HepG2 (cell line): ENCODE measurements at regions not wholly inside any gene's neighbourhood (a gene's known extent, or its start where the extent isn't known, plus 50 kb on each side); places are given as distances from the start of the nearest gene placed in this dataset.

Experiments
- ATAC-seq: fragments of 200-7000 bp; cut with Tn5 transposase; 3 replicates; pipeline ENCODE4 v1.9.1; 2020; ENCODE audit warnings: mild to moderate bottlenecking, moderate library complexity
- BruUV-seq: library from RNA; stranded (reverse); fragments of 400-500 nt; replicated peaks from 2 replicates; lab custom pipeline; 2021; lab: Mats Ljungman, UMichigan
- CTCF ChIA-PET: fragments of 300-600 bp; formaldehyde crosslinking; extraction: SDS; loops from one replicate; lab custom pipeline; 2021; ENCODE audit warnings: low total read pairs, inconsistent platforms, low intra/inter-chr PET ratio; lab: Yijun Ruan, JAX
- POLR2A ChIA-PET: fragments of 350-600 bp; sonication (Branson Sonifier 250); formaldehyde crosslinking; loops from one replicate; lab custom pipeline; 2020; ENCODE audit warnings: antibody characterized with exemption, inconsistent platforms; lab: Yijun Ruan, JAX
- DNase-seq: peaks from one replicate; pipeline ENCODE4 v3.0.0-alpha.2; 2015; ENCODE audit warnings: low spot score
- FAIRE-seq: peaks from 3 replicates; lab custom pipeline; 2011; peaks lifted over from hg19 to GRCh38; lab: Jason Lieb, UNC
- H2AFZ ChIP-seq: one replicate; pipeline ENCODE4 v1.6.1; 2011; ENCODE audit warnings: low read length, inconsistent platforms
- H3K27ac ChIP-seq: fragments of 300-600 bp; 3 replicates; pipeline ENCODE4 v1.8.0; 2011; ENCODE audit warnings: mixed run types, mild to moderate bottlenecking, mixed read lengths, low read length, inconsistent platforms; ENCODE audit not compliant: insufficient read depth; ENCODE audit errors: extremely low read length
- H3K27me3 ChIP-seq, 2 experiments: fragments of 200-600 bp in 1 of 2; 2 replicates in 1 of 2; 3 replicates in 1 of 2; pipeline versions ENCODE4 v1.6.0 to v1.8.0; 2011; ENCODE audit warnings: low read length in 2 of 2, mild to moderate bottlenecking in 2 of 2, moderate library complexity in 2 of 2, inconsistent platforms in 1 of 2; ENCODE audit not compliant: insufficient read depth in 2 of 2, control insufficient read depth in 1 of 2
- H3K36me3 ChIP-seq, 2 experiments: fragments of 200-600 bp in 1 of 2; replicated peaks in 1 of 2; 2 replicates in 1 of 2; 3 replicates in 1 of 2; pipeline versions ENCODE4 v1.5.1 to v1.8.0; 2011; ENCODE audit warnings: low read length in 2 of 2, inconsistent platforms in 1 of 2; ENCODE audit not compliant: insufficient read depth in 2 of 2, control insufficient read depth in 1 of 2
- H3K4me1 ChIP-seq: 2 replicates; pipeline ENCODE4 v1.5.1; 2012; ENCODE audit warnings: low read length, inconsistent platforms; ENCODE audit not compliant: insufficient read depth
- H3K4me2 ChIP-seq: 2 replicates; pipeline ENCODE4 v1.6.0; 2011; ENCODE audit warnings: low read depth, low read length, inconsistent platforms
- H3K4me3 ChIP-seq, 3 experiments: fragments of 200-600 bp in 1 of 3; sonication (generic), shearing (Covaris generic) in 1 of 3; replicated peaks in 1 of 3; 2 replicates each; pipeline ENCODE4 v1.5.1; 2011 to 2016; ENCODE audit warnings: low read length in 3 of 3, inconsistent platforms in 2 of 3, low read depth in 2 of 3, mild to moderate bottlenecking in 2 of 3, control low read depth in 1 of 3, mixed read lengths in 1 of 3; ENCODE audit not compliant: insufficient read depth in 1 of 3
- H3K79me2 ChIP-seq: one replicate; pipeline ENCODE4 v1.6.1; 2011; ENCODE audit warnings: low read length, inconsistent platforms; ENCODE audit not compliant: insufficient read depth
- H3K9ac ChIP-seq: 2 replicates; pipeline ENCODE4 v1.6.0; 2011; ENCODE audit warnings: mild to moderate bottlenecking, low read depth, low read length, inconsistent platforms; ENCODE audit not compliant: insufficient read depth
- H3K9me3 ChIP-seq: 2 replicates; pipeline ENCODE4 v1.5.1; 2012; ENCODE audit warnings: mild to moderate bottlenecking, low read length
- H4K20me1 ChIP-seq: 2 replicates; pipeline ENCODE4 v1.6.0; 2011; ENCODE audit warnings: inconsistent platforms, mild to moderate bottlenecking, low read length, moderate library complexity; ENCODE audit not compliant: insufficient read depth
- MAFF ChIP-seq: IDR thresholded peaks from 2 replicates; pipeline ENCODE4 v1.6.1; 2011; ENCODE audit warnings: low read depth, low read length, improper control_type of control experiment
- MAFK ChIP-seq, 2 experiments: IDR thresholded peaks in 1 of 2; conservative IDR thresholded peaks in 1 of 2; 2 replicates each; pipeline ENCODE4 v1.6.1; 2011; ENCODE audit warnings: improper control_type of control experiment in 2 of 2, low read length in 2 of 2
- SMAD3 ChIP-seq: sonication (generic); formaldehyde crosslinking; IDR thresholded peaks from 2 replicates; pipeline ENCODE4 v1.4.0; 2020; ENCODE audit warnings: missing genetic modification reagents
- ZNF768 ChIP-seq: sonication (generic); formaldehyde crosslinking; IDR thresholded peaks from 2 replicates; pipeline ENCODE4 v1.4.0; 2020; ENCODE audit warnings: missing genetic modification reagents
- ZSCAN29 ChIP-seq: sonication (generic); formaldehyde crosslinking; conservative IDR thresholded peaks from 2 replicates; pipeline ENCODE4 v1.4.0; 2020; ENCODE audit warnings: mild to moderate bottlenecking, missing genetic modification reagents
- WGBS: methylation state at CpG from one replicate; pipeline ENCODE4 v1.1.6; 2017; ENCODE audit warnings: low lambda C conversion rate; 5-methylcytosine and 5-hydroxymethylcytosine counted together
- in situ Hi-C: cut with HindIII; loops from 2 replicates; pipeline ENCODE4 v1.10.0; 2017; ENCODE audit warnings: low pct_unique_long_range_greater_than_20kb; ENCODE audit not compliant: extremely low pct_ligation_motif_present
- intact Hi-C: fragments of 100-400 bp; cut with micrococcal nuclease; formaldehyde crosslinking; loops from one replicate; pipeline ENCODE4 v1.10.0; 2022; ENCODE audit not compliant: unreplicated experiment
- TF ChIP-seq, protein P1 (sequence below): sonication (generic); formaldehyde crosslinking; IDR thresholded peaks from 2 replicates; pipeline ENCODE4 v1.4.0; 2020; ENCODE audit warnings: mild to moderate bottlenecking, missing genetic modification reagents, borderline replicate concordance

DNA sequence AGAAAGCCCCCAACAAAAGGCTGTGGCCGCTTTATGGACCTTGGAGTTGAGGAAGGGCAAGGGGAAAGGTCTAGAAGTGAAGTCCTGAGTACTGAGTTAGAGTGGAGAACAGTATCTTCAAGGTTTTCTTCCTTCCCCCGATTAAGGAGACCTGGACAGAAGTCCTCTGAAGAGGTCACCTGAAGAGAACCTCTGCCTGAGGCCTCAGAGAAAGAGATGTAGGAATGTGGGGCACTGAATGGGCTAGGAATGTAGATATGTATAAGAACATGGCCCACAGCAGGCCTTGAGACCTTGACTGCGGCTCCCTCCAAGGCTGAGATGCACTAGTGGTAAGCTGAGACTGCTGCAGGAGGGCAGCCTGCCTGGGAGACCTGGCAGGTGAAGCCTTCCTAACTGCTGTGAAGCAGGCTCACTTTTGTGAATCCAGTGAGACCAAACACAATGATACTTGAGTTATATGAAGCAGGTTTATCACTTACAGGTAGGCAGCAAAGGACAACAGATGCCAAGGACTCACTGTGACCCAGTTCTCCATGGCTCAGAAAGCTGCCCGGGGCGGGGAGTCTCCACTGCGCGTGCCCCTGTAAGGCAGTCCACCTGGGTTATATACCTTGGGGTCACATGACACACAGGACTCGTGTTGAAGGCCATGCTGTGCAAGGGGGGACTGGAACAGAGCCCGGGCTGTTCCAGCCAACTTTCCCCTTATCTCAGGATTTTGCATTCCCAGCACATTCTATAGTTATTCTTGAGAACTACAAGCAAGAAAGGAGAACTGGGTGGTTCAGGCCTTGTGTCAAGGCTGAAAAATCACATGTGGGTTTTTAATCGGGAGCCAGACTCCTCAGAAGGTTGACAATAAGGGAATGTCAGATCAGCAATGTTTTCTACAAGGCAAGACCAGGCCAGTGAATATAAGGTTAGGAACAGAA is 78.8 kb upstream of the PPM1J start:
- Histone ChIP-seq H3K4me2 (peak overlapping the region; percentile 37), H3K9ac (no peak overlapping the region), H3K79me2 (no peaks in the 10 kb centered on the region), H4K20me1 (no peaks in the 10 kb centered on the region), H3K27ac (no peak overlapping the region), H3K4me3 (no peak overlapping the region), H3K4me1 (peaks cover 27% of the 10 kb centered on the region; the same call in 1 of the 2 replicates), H2AFZ (no peak overlapping the region), H3K36me3 (no peaks in the 10 kb centered on the region), H3K9me3 (no peaks in the 10 kb centered on the region), H3K27me3 (peaks cover 1 to 6% of the 10 kb centered on the region in 2 experiments; a peak in 1 of 5 replicates)
- intact Hi-C loops (no loop called here), in situ Hi-C loops (no loop called here)
- no TSS peak for BruUV-seq
- WGBS = 43% methylated on average over 4 of the region's 10 CpGs
- POLR2A ChIA-PET = no interaction called here
- DNase-seq (no peak), ATAC-seq (no peak; the same call in 2 of the 3 replicates), FAIRE-seq (no peak)
- CTCF ChIA-PET = interaction anchor here (0.6 kb wide), 1 partner anchor 319 kb away, joined by 3 read pairs; no protein-coding TSS in a partner anchor
- no peak for TF ChIP-seq ZSCAN29 (CRISPR knock-in tag)
- TF ChIP-seq ZNF768 (CRISPR knock-in tag) = peak; percentile 47; the same call in 1 of the 2 replicates

- H3K27ac ChIP-seq = no peak overlapping the region
- ATAC-seq (no peak), DNase-seq (no peak), FAIRE-seq (peak; percentile 4)
- peaks cover 27% of the 10 kb centered on the region; the same call in 1 of the 2 replicates for H3K4me1 ChIP-seq
- 1% methylated on average over 3 of the region's 3 CpGs for WGBS
- TF ChIP-seq SMAD3 (CRISPR knock-in tag) = no peak
- TF ChIP-seq MAFK (conservative IDR thresholded peaks at IDR 0.05 in 1 of 2, IDR thresholded peaks at IDR 0.05 in 1 of 2; ENCODE audit: low read length in 2 of 2) = peak; percentile 50 to 66; a peak in 3 of 4 replicates
- TF ChIP-seq, protein P1, sequence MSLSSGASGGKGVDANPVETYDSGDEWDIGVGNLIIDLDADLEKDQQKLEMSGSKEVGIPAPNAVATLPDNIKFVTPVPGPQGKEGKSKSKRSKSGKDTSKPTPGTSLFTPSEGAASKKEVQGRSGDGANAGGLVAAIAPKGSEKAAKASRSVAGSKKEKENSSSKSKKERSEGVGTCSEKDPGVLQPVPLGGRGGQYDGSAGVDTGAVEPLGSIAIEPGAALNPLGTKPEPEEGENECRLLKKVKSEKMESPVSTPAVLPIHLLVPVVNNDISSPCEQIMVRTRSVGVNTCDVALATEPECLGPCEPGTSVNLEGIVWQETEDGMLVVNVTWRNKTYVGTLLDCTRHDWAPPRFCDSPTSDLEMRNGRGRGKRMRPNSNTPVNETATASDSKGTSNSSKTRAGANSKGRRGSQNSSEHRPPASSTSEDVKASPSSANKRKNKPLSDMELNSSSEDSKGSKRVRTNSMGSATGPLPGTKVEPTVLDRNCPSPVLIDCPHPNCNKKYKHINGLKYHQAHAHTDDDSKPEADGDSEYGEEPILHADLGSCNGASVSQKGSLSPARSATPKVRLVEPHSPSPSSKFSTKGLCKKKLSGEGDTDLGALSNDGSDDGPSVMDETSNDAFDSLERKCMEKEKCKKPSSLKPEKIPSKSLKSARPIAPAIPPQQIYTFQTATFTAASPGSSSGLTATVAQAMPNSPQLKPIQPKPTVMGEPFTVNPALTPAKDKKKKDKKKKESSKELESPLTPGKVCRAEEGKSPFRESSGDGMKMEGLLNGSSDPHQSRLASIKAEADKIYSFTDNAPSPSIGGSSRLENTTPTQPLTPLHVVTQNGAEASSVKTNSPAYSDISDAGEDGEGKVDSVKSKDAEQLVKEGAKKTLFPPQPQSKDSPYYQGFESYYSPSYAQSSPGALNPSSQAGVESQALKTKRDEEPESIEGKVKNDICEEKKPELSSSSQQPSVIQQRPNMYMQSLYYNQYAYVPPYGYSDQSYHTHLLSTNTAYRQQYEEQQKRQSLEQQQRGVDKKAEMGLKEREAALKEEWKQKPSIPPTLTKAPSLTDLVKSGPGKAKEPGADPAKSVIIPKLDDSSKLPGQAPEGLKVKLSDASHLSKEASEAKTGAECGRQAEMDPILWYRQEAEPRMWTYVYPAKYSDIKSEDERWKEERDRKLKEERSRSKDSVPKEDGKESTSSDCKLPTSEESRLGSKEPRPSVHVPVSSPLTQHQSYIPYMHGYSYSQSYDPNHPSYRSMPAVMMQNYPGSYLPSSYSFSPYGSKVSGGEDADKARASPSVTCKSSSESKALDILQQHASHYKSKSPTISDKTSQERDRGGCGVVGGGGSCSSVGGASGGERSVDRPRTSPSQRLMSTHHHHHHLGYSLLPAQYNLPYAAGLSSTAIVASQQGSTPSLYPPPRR (CRISPR knock-in tag) = no peak
- TF ChIP-seq MAFF = peak; percentile 57
- peaks cover 1 to 6% of the 10 kb centered on the region in 2 experiments; a peak in 1 of 5 replicates for H3K27me3 ChIP-seq
- ChIA-PET POLR2A (no interaction called here), CTCF (no interaction called here)
- BruUV-seq = no TSS peak
- no peaks in the 10 kb centered on the region for H3K36me3 ChIP-seq
- intact Hi-C loops (loop anchor here (2.0 kb wide), 1 partner anchor 37 kb away; no protein-coding TSS in a partner anchor), in situ Hi-C loops (no loop called here)
- H3K9me3 ChIP-seq = no peaks in the 10 kb centered on the region
- no peaks in the 10 kb centered on the region for H4K20me1 ChIP-seq
- H3K79me2 ChIP-seq = no peaks in the 10 kb centered on the region
- H3K4me2 ChIP-seq = 0 out of 2 replicates have a peak overlapping the region, but pooled peaks have one; percentile 4
- no peak overlapping the region for H3K9ac ChIP-seq
- H2AFZ ChIP-seq = no peak overlapping the region
- no peak overlapping the region for H3K4me3 ChIP-seq
Measured at GRCh38 chr1:112791723-112792104, 76.6 kb upstream of the PPM1J start.
